IMR-90 (cell line): ENCODE measurements at regions not wholly inside any gene's neighbourhood (a gene's known extent, or its start where the extent isn't known, plus 50 kb on each side); places are given as distances from the start of the nearest gene placed in this dataset.

Experiments
- ATAC-seq: fragments of 200-7000 bp; cut with Tn5 transposase; 2 replicates; pipeline ENCODE4 v1.9.1; 2020; ENCODE audit warnings: low read depth, mild to moderate bottlenecking, moderate library complexity
- BruUV-seq: library from RNA; stranded (reverse); fragments of 400-500 nt; replicated peaks from 2 replicates; lab custom pipeline; 2021; lab: Mats Ljungman, UMichigan
- CTCF ChIA-PET: fragments of 300-600 bp; formaldehyde crosslinking; extraction: SDS; loops from one replicate; lab custom pipeline; 2021; ENCODE audit warnings: antibody characterized with exemption; lab: Yijun Ruan, JAX
- POLR2A ChIA-PET: fragments of 300-600 bp; sonication (Branson Sonifier 250); formaldehyde crosslinking; loops from one replicate; lab custom pipeline; 2022; ENCODE audit warnings: antibody characterized with exemption; ENCODE audit not compliant: unreplicated experiment; lab: Charles Lee
- DNase-seq: peaks from one replicate; pipeline ENCODE4 v3.0.0; 2013
- H2AFZ ChIP-seq: replicated peaks from 2 replicates; pipeline ENCODE3; 2013; ENCODE audit warnings: low read length, mild to moderate bottlenecking; ENCODE audit not compliant: poor library complexity
- H2AK5ac ChIP-seq: 2 replicates; pipeline ENCODE4 v1.6.1; 2013; ENCODE audit warnings: low read depth, low read length, inconsistent platforms
- H2AK9ac ChIP-seq: replicated peaks from 2 replicates; pipeline ENCODE3; 2013; ENCODE audit warnings: mild to moderate bottlenecking, low read depth, low read length, moderate library complexity; ENCODE audit not compliant: poor library complexity
- H2BK120ac ChIP-seq: 2 replicates; pipeline ENCODE4 v1.6.1; 2013; ENCODE audit warnings: low read depth, low read length, inconsistent platforms
- H2BK15ac ChIP-seq: 3 replicates; pipeline ENCODE4 v1.6.1; 2013; ENCODE audit warnings: low read depth, low read length, inconsistent platforms
- H2BK20ac ChIP-seq: 2 replicates; pipeline ENCODE4 v1.6.1; 2013; ENCODE audit warnings: low read depth, mild to moderate bottlenecking, inconsistent platforms, low read length, moderate library complexity
- H2BK5ac ChIP-seq: 2 replicates; pipeline ENCODE4 v1.6.1; 2013; ENCODE audit warnings: mild to moderate bottlenecking, low read depth, low read length, inconsistent platforms; ENCODE audit not compliant: poor library complexity, severe bottlenecking
- H3K14ac ChIP-seq: replicated peaks from 2 replicates; pipeline ENCODE4 v1.6.1; 2013; ENCODE audit warnings: low read depth, low read length, inconsistent platforms
- H3K18ac ChIP-seq: 2 replicates; pipeline ENCODE4 v1.6.1; 2013; ENCODE audit warnings: low read depth, low read length, control low read depth
- H3K23ac ChIP-seq: 2 replicates; pipeline ENCODE4 v1.6.1; 2013; ENCODE audit warnings: low read depth, low read length, inconsistent platforms
- H3K27ac ChIP-seq: 2 replicates; pipeline ENCODE4 v1.5.1; 2013; ENCODE audit warnings: mild to moderate bottlenecking, control low read depth, low read length; ENCODE audit not compliant: insufficient read depth
- H3K27me3 ChIP-seq: 2 replicates; pipeline ENCODE4 v1.6.1; 2013; ENCODE audit warnings: low read length; ENCODE audit not compliant: control insufficient read depth, insufficient read depth
- H3K36me3 ChIP-seq: 2 replicates; pipeline ENCODE4 v1.6.1; 2013; ENCODE audit warnings: low read length, mixed read lengths; ENCODE audit not compliant: control insufficient read depth, insufficient read depth
- H3K4ac ChIP-seq: 2 replicates; pipeline ENCODE4 v1.6.1; 2013; ENCODE audit warnings: low read depth, low read length, inconsistent platforms
- H3K4me1 ChIP-seq: 2 replicates; pipeline ENCODE4 v1.6.1; 2013; ENCODE audit warnings: low read length, mixed read lengths; ENCODE audit not compliant: control insufficient read depth, insufficient read depth
- H3K4me2 ChIP-seq: 2 replicates; pipeline ENCODE4 v1.6.1; 2013; ENCODE audit warnings: low read depth, mild to moderate bottlenecking, control low read depth, low read length, moderate library complexity
- H3K4me3 ChIP-seq: 2 replicates; pipeline ENCODE4 v1.5.1; 2013; ENCODE audit warnings: low read depth, mild to moderate bottlenecking, control low read depth, low read length, moderate library complexity; ENCODE audit not compliant: insufficient read depth
- H3K56ac ChIP-seq: 2 replicates; pipeline ENCODE4 v1.6.1; 2013; ENCODE audit warnings: low read length, inconsistent platforms; ENCODE audit not compliant: insufficient read depth; ENCODE audit errors: extremely low read depth
- H3K79me1 ChIP-seq, 2 experiments: 2 replicates each; pipeline ENCODE4 v1.6.1; 2013; ENCODE audit warnings: low read length in 2 of 2, inconsistent platforms in 1 of 2, low read depth in 1 of 2
- H3K9ac ChIP-seq: 2 replicates; pipeline ENCODE4 v1.6.1; 2013; ENCODE audit warnings: low read depth, low read length, control low read depth
- H3K9me1 ChIP-seq: 2 replicates; pipeline ENCODE4 v1.6.1; 2013; ENCODE audit warnings: low read length, inconsistent platforms; ENCODE audit not compliant: insufficient read depth
- H3K9me3 ChIP-seq: 2 replicates; pipeline ENCODE4 v1.6.1; 2013; ENCODE audit warnings: low read length; ENCODE audit not compliant: control insufficient read depth, insufficient read depth
- H4K20me1 ChIP-seq: 2 replicates; pipeline ENCODE4 v1.6.1; 2013; ENCODE audit warnings: low read length, inconsistent platforms; ENCODE audit not compliant: insufficient read depth
- H4K5ac ChIP-seq: 2 replicates; pipeline ENCODE4 v1.6.1; 2013; ENCODE audit warnings: mild to moderate bottlenecking, low read depth, low read length, control low read depth
- H4K8ac ChIP-seq, 2 experiments: 2 replicates each; pipeline ENCODE4 v1.6.1; 2013; ENCODE audit warnings: low read depth in 2 of 2, low read length in 2 of 2, control low read depth in 1 of 2, inconsistent platforms in 1 of 2
- H4K91ac ChIP-seq: 2 replicates; pipeline ENCODE4 v1.6.1; 2013; ENCODE audit warnings: low read depth, low read length, inconsistent platforms; ENCODE audit not compliant: insufficient read depth
- BHLHE40 ChIP-seq: fragments of 150-350 bp; IDR thresholded peaks from 2 replicates; pipeline ENCODE4 v1.6.1; 2016; ENCODE audit warnings: mild to moderate bottlenecking, low read depth, low read length
- CEBPB ChIP-seq: IDR thresholded peaks from 2 replicates; pipeline ENCODE4 v1.6.1; 2012; ENCODE audit warnings: low read depth, low read length, improper control_type of control experiment
- CHD1 ChIP-seq: IDR thresholded peaks from 2 replicates; pipeline ENCODE4 v1.6.1; 2012; ENCODE audit warnings: low read depth, low read length, improper control_type of control experiment
- FOS ChIP-seq: fragments of 150-350 bp; IDR thresholded peaks from 2 replicates; pipeline ENCODE4 v1.6.1; 2016; ENCODE audit warnings: low read depth, low read length
- MAFK ChIP-seq: IDR thresholded peaks from 2 replicates; pipeline ENCODE4 v1.6.1; 2012; ENCODE audit warnings: low read depth, low read length, improper control_type of control experiment
- MAZ ChIP-seq: IDR thresholded peaks from 2 replicates; pipeline ENCODE4 v1.6.1; 2012; ENCODE audit warnings: low read depth, mild to moderate bottlenecking, low read length, improper control_type of control experiment, moderate library complexity, borderline replicate concordance
- MXI1 ChIP-seq: IDR thresholded peaks from 2 replicates; pipeline ENCODE4 v1.6.1; 2012; ENCODE audit warnings: low read depth, mild to moderate bottlenecking, low read length, moderate library complexity, borderline replicate concordance
- NFE2L2 ChIP-seq: fragments of 150-350 bp; IDR thresholded peaks from 2 replicates; pipeline ENCODE4 v1.6.1; 2016; ENCODE audit warnings: low read depth, mild to moderate bottlenecking, low read length
- POLR2A ChIP-seq: IDR thresholded peaks from 2 replicates; pipeline ENCODE4 v1.6.1; 2012; ENCODE audit warnings: mild to moderate bottlenecking, low read depth, low read length
- RAD21 ChIP-seq: IDR thresholded peaks from 2 replicates; pipeline ENCODE4 v1.6.1; 2012; ENCODE audit warnings: low read length, improper control_type of control experiment
- RCOR1 ChIP-seq: IDR thresholded peaks from 2 replicates; pipeline ENCODE4 v1.6.1; 2012; ENCODE audit warnings: mild to moderate bottlenecking, low read length, improper control_type of control experiment; ENCODE audit not compliant: insufficient replicate concordance
- RFX5 ChIP-seq: IDR thresholded peaks from 2 replicates; pipeline ENCODE4 v1.8.0; 2012; ENCODE audit warnings: low read depth, mild to moderate bottlenecking, low read length, moderate library complexity
- SMC3 ChIP-seq: fragments of 150-350 bp; IDR thresholded peaks from 2 replicates; pipeline ENCODE4 v1.6.1; 2016; ENCODE audit warnings: low read depth, mild to moderate bottlenecking, antibody characterized with exemption, low read length, moderate library complexity
- WGBS, 2 experiments: methylation state at CpG; one replicate each; pipeline versions ENCODE4 v1.1.5 to v1.1.7; 2013; ENCODE audit warnings: missing lambda C conversion rate in 2 of 2; ENCODE audit not compliant: insufficient read length in 1 of 2; ENCODE audit errors: extremely low coverage in 2 of 2; 5-methylcytosine and 5-hydroxymethylcytosine counted together
- dilution Hi-C: fragments of 300-500 bp; cut with HindIII; formaldehyde crosslinking; loops from one replicate; pipeline ENCODE4 v1.14.3; 2018; ENCODE audit warnings: low sequenced_read_pairs; ENCODE audit not compliant: unreplicated experiment
- in situ Hi-C: fragments of 300-500 bp; cut with MboI; formaldehyde crosslinking; loops from 3 replicates; pipeline ENCODE4 v1.14.3; 2019; ENCODE audit warnings: low sequenced_read_pairs, inconsistent platforms, mixed read lengths
- intact Hi-C: fragments of 100-400 bp; cut with micrococcal nuclease; formaldehyde crosslinking; loops from 2 replicates; pipeline ENCODE4 v1.10.0; 2022
- TF ChIP-seq, protein P1 (sequence below): fragments of 150-350 bp; IDR thresholded peaks from 2 replicates; pipeline ENCODE4 v1.6.1; 2017; ENCODE audit warnings: mild to moderate bottlenecking, antibody characterized with exemption, low read length, low read depth
- TF ChIP-seq, protein P2 (sequence below): conservative IDR thresholded peaks from 2 replicates; pipeline ENCODE4 v1.5.1; 2012; ENCODE audit warnings: mild to moderate bottlenecking, low read depth, low read length, improper control_type of control experiment
- TF ChIP-seq, protein P3 (sequence below): fragments of 150-350 bp; IDR thresholded peaks from 2 replicates; pipeline ENCODE4 v1.6.1; 2016; ENCODE audit warnings: low read depth, mild to moderate bottlenecking, low read length, moderate library complexity, borderline replicate concordance

DNA sequence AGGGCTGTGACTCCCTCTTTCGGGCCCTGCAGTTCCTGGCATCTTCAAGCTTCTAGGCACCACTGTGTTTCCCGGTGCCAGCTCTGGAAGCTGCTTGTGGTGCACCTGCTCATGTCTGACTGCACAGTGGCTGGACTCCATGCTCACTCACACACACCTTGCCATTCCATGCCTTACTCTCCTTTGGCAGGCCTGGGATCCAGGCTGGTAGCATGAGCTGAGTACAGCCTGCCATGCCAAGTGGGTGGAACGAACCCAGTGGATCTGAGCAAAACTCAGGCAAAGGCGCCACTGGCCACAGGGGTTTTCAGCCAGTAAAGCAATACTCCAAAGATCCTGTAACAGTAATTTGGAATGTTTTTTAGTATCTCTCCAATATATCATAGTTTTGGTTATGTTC is 902.7 kb upstream of the USP15 start:
- H3K4me2 ChIP-seq: no peak overlapping the region
- H3K27me3 ChIP-seq: no peaks in the 10 kb centered on the region
- ChIA-PET POLR2A (no interaction called here), CTCF (no interaction called here)
- no peak overlapping the region for H2AFZ ChIP-seq
- no peak overlapping the region for H3K14ac ChIP-seq
- no CpG with 5 or more reads among the region's 4 CpGs for WGBS, 2 experiments
- H3K23ac ChIP-seq: no peak overlapping the region
- no peaks in the 10 kb centered on the region for H3K79me1 ChIP-seq
- no peak overlapping the region for H3K4ac ChIP-seq
- no peak overlapping the region for H2BK120ac ChIP-seq
- TF ChIP-seq RFX5: no peak
- TF ChIP-seq, protein P1, sequence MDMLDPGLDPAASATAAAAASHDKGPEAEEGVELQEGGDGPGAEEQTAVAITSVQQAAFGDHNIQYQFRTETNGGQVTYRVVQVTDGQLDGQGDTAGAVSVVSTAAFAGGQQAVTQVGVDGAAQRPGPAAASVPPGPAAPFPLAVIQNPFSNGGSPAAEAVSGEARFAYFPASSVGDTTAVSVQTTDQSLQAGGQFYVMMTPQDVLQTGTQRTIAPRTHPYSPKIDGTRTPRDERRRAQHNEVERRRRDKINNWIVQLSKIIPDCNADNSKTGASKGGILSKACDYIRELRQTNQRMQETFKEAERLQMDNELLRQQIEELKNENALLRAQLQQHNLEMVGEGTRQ: no peak
- no peak for TF ChIP-seq RAD21
- no peak for TF ChIP-seq SMC3
- TF ChIP-seq, protein P2, sequence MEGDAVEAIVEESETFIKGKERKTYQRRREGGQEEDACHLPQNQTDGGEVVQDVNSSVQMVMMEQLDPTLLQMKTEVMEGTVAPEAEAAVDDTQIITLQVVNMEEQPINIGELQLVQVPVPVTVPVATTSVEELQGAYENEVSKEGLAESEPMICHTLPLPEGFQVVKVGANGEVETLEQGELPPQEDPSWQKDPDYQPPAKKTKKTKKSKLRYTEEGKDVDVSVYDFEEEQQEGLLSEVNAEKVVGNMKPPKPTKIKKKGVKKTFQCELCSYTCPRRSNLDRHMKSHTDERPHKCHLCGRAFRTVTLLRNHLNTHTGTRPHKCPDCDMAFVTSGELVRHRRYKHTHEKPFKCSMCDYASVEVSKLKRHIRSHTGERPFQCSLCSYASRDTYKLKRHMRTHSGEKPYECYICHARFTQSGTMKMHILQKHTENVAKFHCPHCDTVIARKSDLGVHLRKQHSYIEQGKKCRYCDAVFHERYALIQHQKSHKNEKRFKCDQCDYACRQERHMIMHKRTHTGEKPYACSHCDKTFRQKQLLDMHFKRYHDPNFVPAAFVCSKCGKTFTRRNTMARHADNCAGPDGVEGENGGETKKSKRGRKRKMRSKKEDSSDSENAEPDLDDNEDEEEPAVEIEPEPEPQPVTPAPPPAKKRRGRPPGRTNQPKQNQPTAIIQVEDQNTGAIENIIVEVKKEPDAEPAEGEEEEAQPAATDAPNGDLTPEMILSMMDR: no peak
- TF ChIP-seq MAZ: no peak
- no peak for TF ChIP-seq RCOR1
- TF ChIP-seq POLR2A: no peak
- TF ChIP-seq CEBPB: no peak
- no peak for TF ChIP-seq BHLHE40
- TF ChIP-seq, protein P3, sequence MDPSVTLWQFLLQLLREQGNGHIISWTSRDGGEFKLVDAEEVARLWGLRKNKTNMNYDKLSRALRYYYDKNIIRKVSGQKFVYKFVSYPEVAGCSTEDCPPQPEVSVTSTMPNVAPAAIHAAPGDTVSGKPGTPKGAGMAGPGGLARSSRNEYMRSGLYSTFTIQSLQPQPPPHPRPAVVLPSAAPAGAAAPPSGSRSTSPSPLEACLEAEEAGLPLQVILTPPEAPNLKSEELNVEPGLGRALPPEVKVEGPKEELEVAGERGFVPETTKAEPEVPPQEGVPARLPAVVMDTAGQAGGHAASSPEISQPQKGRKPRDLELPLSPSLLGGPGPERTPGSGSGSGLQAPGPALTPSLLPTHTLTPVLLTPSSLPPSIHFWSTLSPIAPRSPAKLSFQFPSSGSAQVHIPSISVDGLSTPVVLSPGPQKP: no peak
- TF ChIP-seq CHD1: no peak
- TF ChIP-seq FOS: no peak
- no peak for TF ChIP-seq NFE2L2
- no peak for TF ChIP-seq MAFK
- TF ChIP-seq MXI1: no peak
- H3K9ac ChIP-seq: no peak overlapping the region
- H3K4me3 ChIP-seq: no peak overlapping the region
- H2BK5ac ChIP-seq: no peak overlapping the region
- no peak overlapping the region for H3K56ac ChIP-seq
- no peak overlapping the region for H2BK15ac ChIP-seq
- in situ Hi-C loops (no loop called here), dilution Hi-C loops (no loop called here), intact Hi-C loops (no loop called here)
- H2BK20ac ChIP-seq: no peak overlapping the region
- ATAC-seq (no peak), DNase-seq (no peak)
- H4K5ac ChIP-seq: no peak overlapping the region
- H3K9me1 ChIP-seq: no peaks in the 10 kb centered on the region
- no TSS peak for BruUV-seq
- H4K91ac ChIP-seq: no peak overlapping the region
- H3K36me3 ChIP-seq: no peaks in the 10 kb centered on the region
- H3K4me1 ChIP-seq: no peaks in the 10 kb centered on the region
- no peaks in the 10 kb centered on the region for H4K20me1 ChIP-seq
- H4K8ac ChIP-seq: no peak overlapping the region
- no peak overlapping the region for H2AK9ac ChIP-seq
- no peak overlapping the region for H3K18ac ChIP-seq
- H2AK5ac ChIP-seq: no peak overlapping the region
- no peak overlapping the region for H3K27ac ChIP-seq
- peaks cover 28% of the 10 kb centered on the region for H3K9me3 ChIP-seq
